ENCODE measurements at regions not wholly inside any gene's neighbourhood (a gene's known extent, or its start where the extent isn't known, plus 50 kb on each side); places are given as distances from the start of the nearest gene placed in this dataset.
"Not testable (repeated sequence)": the region's sequence is repeated elsewhere in the genome, so short reads cannot be mapped to it uniquely, and the experiment has no call there.

DNA sequence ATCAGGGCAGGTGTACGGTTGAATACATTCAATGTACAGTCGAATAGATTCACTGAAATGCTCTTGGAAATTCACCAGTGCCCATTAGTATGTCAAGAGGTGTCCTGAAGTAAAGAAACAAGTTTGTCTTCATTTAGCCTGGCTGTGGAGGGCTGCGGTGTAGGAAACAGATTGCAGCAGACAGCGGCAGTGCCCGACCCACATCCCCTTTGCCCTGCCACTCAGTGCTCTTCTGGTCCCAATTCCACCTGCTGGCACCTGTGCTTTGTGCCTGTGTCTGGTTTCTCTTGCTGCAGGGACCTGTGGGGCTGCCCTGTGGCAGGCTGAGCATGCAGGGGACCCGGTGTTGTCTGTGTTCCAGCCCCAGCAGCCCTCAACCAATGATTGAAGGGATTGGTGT is 183.7 kb downstream of the RPS24 start:
- H3K27me3 Mint-ChIP-seq = peaks cover 24% of the 10 kb centered on the region
- intact Hi-C loops (cut with micrococcal nuclease) = no loop called here
- H3K27ac Mint-ChIP-seq = no peak overlapping the region
- no peak overlapping the region for H3K4me3 Mint-ChIP-seq
- no peak for DNase-seq
- no peaks in the 10 kb centered on the region for H3K36me3 Mint-ChIP-seq (ENCODE audit: low read depth)
- H3K9me3 Mint-ChIP-seq = no peaks in the 10 kb centered on the region
- H3K4me1 Mint-ChIP-seq = no peaks in the 10 kb centered on the region

DNA sequence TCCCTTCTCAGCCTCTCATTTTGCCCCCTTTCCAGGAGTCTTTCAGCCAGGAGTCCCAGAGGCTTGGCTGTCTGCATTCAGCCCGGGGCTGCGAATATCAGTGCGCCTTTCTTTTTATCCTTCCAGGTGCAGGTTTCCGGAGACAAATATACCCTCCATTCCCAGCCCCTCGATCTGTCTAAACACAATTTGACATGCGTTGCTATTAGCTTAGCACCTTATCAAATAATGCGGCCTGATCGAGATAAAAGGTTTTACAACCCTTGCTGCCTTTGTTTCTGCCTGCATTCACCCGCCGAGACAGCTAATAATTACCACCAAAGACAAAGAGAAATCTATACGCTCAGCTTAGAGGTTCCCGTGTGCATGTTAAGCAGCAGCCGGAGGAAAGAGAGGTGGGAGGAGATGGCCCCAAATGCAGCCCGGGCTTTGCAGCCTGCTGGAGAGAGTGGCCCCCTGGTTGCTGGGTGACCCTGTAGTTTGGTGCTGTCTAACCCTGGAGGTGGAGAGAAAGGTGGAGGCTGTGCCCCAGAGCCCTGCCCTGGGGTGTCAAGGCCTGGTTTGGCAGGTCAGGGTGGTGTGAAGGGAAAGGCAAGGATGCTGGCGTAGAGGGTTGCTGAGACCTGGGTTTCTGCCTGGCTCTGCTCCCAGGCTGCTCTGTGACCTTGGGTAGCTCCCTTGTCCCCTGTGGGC is 185.3 kb downstream of the RPS24 start:
- no peak for DNase-seq
- no peaks in the 10 kb centered on the region for H3K4me1 Mint-ChIP-seq
- no peaks in the 10 kb centered on the region for H3K9me3 Mint-ChIP-seq
- H3K27ac Mint-ChIP-seq = no peak overlapping the region
- H3K36me3 Mint-ChIP-seq (ENCODE audit: low read depth) = no peaks in the 10 kb centered on the region
- no peak overlapping the region for H3K4me3 Mint-ChIP-seq
- intact Hi-C loops (cut with micrococcal nuclease) = no loop called here
- H3K27me3 Mint-ChIP-seq = peaks cover 24% of the 10 kb centered on the region

DNA sequence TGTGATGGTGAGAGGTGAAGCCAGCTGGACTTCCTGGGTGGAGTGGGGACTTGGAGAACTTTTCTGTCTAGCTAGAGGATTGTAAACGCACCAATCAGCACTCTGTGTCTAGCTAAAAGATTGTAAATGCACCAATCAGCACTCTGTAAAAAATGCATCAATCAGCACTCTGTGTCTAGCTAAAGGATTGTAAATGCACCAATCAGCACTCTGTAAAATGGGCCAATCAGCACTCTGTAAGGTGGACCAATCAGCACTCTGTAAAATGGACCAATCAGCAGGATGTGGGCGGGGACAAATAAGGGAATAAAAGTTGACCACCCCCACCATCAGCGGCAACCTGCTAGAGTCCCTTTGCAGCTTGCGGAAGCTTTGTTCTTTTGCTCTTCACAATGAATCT is 185.9 kb downstream of the RPS24 start:
- H3K4me3 Mint-ChIP-seq; H3K36me3 Mint-ChIP-seq (ENCODE audit: low read depth); H3K9me3 Mint-ChIP-seq; H3K27ac Mint-ChIP-seq; intact Hi-C loops (cut with micrococcal nuclease); H3K4me1 Mint-ChIP-seq; DNase-seq: not testable (repeated sequence)
- H3K27me3 Mint-ChIP-seq = peaks cover 24% of the 10 kb centered on the region

DNA sequence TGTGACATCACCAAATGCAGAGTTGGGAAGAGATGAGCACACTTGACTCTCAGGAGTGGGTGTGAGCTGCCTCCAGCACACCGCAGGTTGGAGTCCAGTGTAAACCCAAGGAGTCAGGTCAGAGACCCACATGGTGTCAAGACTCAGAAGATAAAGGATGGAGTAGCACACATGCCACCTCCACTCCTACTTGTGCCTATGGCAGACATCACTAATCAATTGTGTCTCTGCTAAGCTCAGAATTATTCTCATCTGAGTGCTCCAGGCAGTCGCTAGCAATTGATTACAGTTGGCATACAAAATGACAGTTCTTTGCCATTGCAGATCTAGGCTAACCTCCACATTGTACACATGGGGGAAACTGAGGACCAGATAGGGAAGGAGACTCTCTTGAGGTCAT is 187.1 kb downstream of the RPS24 start:
- peaks cover 19% of the 10 kb centered on the region for H3K27me3 Mint-ChIP-seq
- H3K9me3 Mint-ChIP-seq = no peaks in the 10 kb centered on the region
- no peaks in the 10 kb centered on the region for H3K4me1 Mint-ChIP-seq
- H3K4me3 Mint-ChIP-seq = no peak overlapping the region
- no peaks in the 10 kb centered on the region for H3K36me3 Mint-ChIP-seq (ENCODE audit: low read depth)
- no peak for DNase-seq
- intact Hi-C loops (cut with micrococcal nuclease) = no loop called here
- no peak overlapping the region for H3K27ac Mint-ChIP-seq

DNA sequence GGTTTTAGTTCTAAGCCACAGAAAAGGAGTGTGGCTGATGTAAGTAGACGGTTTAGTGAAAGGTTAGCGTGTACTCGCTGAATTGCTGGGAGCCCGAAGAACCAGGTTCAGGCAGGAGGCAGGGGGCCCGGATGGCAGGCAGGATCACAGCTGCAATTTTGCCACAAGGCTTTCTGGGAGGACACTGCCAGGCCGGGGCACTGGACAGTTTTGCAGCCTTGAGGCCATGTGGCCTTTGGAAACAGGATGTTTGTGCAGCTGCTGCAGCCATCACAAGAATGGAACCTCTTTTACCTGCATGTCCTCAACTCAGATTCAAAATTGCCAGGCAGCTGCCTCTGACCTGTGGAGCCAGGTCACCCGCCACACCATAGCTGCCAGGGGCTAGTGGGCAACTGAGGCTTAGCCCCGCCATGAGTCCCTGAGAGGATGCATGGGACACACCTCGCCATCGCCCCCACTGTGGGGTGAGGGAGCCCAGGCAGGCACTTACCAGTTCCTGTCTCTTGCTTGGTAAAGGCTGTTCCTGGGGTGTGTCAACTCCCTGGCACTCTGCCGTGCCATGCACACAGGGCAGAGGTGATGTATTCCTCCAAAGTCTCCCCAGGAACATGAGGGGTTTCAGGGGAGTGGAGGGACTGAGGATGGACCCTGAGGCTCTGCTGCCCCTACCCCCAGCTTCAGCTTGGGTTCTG is 188.6 kb downstream of the RPS24 start:
- DNase-seq = no peak
- Mint-ChIP-seq H3K4me3 (no peak overlapping the region), H3K27ac (no peak overlapping the region), H3K9me3 (no peaks in the 10 kb centered on the region), H3K36me3 (ENCODE audit: low read depth) (no peaks in the 10 kb centered on the region), H3K4me1 (no peaks in the 10 kb centered on the region), H3K27me3 (peaks cover 10% of the 10 kb centered on the region)
- intact Hi-C loops (cut with micrococcal nuclease) = no loop called here

DNA sequence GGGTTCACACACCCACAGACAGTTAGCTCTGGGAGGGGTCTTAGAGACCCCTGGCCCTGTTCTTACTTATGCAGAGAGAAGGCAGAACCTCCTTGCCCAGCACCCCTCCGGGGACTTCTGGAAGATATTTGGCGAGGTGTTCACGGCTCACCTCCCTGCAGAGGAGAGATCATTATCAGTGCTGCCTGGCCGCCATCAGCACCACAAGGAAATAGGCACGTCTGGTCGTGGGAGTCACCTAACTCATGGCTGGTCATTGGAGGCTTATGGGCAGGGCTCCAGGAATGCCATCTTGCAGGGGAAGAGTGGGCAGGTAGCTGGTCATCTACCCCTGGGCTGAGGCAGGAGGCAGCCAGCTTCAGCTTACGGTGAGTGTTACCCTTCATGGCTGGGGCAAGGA is 189.4 kb downstream of the RPS24 start:
- H3K27ac Mint-ChIP-seq = no peak overlapping the region
- no peak overlapping the region for H3K4me3 Mint-ChIP-seq
- H3K9me3 Mint-ChIP-seq = no peaks in the 10 kb centered on the region
- DNase-seq = no peak
- no peaks in the 10 kb centered on the region for H3K4me1 Mint-ChIP-seq
- no peaks in the 10 kb centered on the region for H3K36me3 Mint-ChIP-seq (ENCODE audit: low read depth)
- intact Hi-C loops (cut with micrococcal nuclease) = no loop called here
- peaks cover 3% of the 10 kb centered on the region for H3K27me3 Mint-ChIP-seq

DNA sequence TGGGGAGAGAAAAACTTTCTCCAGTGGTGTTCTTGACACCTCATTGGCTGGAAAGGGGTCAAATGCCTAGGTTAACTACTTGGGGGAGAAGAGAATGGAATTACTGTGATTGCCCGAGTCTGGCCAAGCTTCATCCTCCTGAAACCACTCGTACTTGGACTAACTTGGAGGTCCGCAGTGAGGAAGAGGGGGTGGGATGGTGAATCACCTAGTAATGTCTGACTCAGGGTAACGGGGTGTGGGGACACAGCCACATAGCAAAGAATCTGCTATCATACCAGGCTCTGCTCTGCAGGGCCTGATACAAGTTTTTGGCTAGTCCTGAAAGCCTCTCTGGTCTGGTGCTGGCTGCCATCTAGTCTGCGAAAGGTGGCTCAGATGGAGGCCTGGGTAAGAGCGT is 190.9 kb downstream of the RPS24 start:
- no peak overlapping the region for H3K27ac Mint-ChIP-seq
- intact Hi-C loops (cut with micrococcal nuclease) = no loop called here
- no peaks in the 10 kb centered on the region for H3K36me3 Mint-ChIP-seq (ENCODE audit: low read depth)
- H3K4me1 Mint-ChIP-seq = no peaks in the 10 kb centered on the region
- DNase-seq = no peak
- H3K27me3 Mint-ChIP-seq = no peaks in the 10 kb centered on the region
- H3K4me3 Mint-ChIP-seq = no peak overlapping the region
- H3K9me3 Mint-ChIP-seq = no peaks in the 10 kb centered on the region

DNA sequence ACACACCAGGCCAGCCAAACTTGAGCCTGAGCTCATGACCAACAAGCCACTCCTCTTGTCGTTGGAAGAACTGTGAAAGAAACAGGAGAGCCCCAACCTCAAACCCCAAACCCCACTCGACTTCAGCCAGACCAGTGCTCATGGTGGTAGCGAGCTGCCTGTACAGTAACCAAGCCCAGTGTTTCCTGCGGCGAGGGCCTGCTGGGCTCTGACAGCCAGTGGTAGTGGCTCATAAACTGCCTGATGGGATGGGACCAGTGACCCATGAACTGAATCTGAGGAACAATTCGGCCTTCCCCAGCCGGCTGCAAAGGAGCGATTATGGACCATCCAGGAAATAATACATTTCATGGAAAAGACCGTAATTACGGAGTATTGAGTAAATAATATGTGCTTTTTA is 191.9 kb downstream of the RPS24 start:
- H3K27me3 Mint-ChIP-seq = no peaks in the 10 kb centered on the region
- no peaks in the 10 kb centered on the region for H3K9me3 Mint-ChIP-seq
- no peaks in the 10 kb centered on the region for H3K36me3 Mint-ChIP-seq (ENCODE audit: low read depth)
- intact Hi-C loops (cut with micrococcal nuclease) = no loop called here
- H3K4me1 Mint-ChIP-seq = no peaks in the 10 kb centered on the region
- H3K27ac Mint-ChIP-seq = no peak overlapping the region
- no peak overlapping the region for H3K4me3 Mint-ChIP-seq
- DNase-seq = no peak

DNA sequence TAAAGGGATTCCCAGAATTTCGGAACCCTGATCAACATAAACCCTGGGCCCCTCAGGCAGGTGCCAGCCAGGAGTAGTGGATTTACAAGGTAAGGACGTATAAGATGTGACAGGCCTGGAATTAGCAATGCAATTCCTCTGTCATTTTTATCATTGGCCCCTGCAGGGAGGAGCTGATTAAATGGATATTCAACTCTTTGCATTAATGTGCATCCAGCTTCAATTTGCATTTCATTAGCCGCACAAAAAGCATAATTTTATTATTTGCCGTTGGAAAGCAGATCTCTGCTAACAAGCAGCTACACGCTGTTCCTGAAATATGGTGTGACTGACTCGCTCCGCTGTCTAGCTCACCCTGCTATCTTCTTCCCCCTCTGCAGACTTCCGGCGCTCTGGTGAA is 195.8 kb downstream of the RPS24 start:
- no peak overlapping the region for H3K4me3 Mint-ChIP-seq
- peaks cover 4% of the 10 kb centered on the region for H3K27me3 Mint-ChIP-seq
- no peaks in the 10 kb centered on the region for H3K9me3 Mint-ChIP-seq
- H3K27ac Mint-ChIP-seq = no peak overlapping the region
- no peaks in the 10 kb centered on the region for H3K36me3 Mint-ChIP-seq (ENCODE audit: low read depth)
- no peaks in the 10 kb centered on the region for H3K4me1 Mint-ChIP-seq
- no peak for DNase-seq
- intact Hi-C loops (cut with micrococcal nuclease) = no loop called here

DNA sequence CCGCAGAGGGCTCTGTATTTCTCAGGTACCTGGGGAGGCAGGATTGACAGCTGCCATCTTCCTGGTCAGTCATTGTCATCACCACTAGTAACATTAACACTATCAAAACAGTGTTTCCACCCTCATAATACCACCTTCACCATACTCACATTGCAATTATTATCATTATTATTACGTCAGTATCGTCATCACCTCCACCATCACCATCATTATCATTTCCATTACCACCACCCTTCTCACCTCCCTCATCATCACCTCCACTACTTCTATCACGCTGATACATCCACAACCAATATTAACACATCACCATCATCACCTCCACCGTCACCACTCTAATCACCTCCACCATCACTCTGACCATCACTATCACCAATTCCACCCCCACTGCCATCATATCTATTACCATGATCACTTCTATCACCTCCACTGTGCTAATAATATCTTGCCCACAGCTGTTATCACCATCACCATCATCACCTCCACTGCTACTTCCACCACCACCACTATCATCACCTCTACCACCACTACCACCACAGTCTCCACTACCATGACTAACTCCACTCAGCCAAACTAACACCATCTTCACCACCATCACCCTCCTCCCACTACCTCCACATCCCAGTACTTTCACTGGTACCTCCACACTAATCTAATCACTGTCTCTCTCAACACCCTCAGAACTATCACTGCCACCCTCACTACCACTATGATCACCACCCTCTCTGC is 196.4 kb downstream of the RPS24 start:
- Mint-ChIP-seq H3K36me3 (ENCODE audit: low read depth) (no peaks in the 10 kb centered on the region), H3K9me3 (no peaks in the 10 kb centered on the region), H3K27ac (no peak overlapping the region), H3K4me1 (no peaks in the 10 kb centered on the region), H3K4me3 (no peak overlapping the region), H3K27me3 (peaks cover 6% of the 10 kb centered on the region)
- intact Hi-C loops (cut with micrococcal nuclease) = no loop called here
- DNase-seq = no peak

DNA sequence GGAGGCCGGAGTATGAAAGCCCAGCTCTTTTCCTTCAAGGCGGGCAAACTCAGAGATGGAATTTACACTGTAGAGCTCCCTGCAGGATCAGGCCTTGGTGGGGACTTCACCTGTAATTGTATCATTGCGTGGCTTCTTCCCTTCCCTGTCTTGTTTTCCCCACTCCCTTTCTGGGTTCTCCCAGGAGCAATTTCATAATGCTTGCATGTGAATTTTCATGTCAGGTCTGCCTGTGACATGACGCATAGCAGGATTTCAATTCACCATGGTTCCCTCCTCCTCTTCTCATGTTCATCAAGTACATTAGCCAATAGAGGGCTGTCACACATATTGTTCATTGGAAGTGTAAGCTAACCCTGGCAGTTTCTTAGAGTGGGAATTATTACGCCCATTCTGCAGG is 197.7 kb downstream of the RPS24 start:
- H3K36me3 Mint-ChIP-seq (ENCODE audit: low read depth) = no peaks in the 10 kb centered on the region
- no peaks in the 10 kb centered on the region for H3K9me3 Mint-ChIP-seq
- H3K27ac Mint-ChIP-seq = no peak overlapping the region
- DNase-seq = no peak
- H3K27me3 Mint-ChIP-seq = peaks cover 9% of the 10 kb centered on the region
- intact Hi-C loops (cut with micrococcal nuclease) = no loop called here
- H3K4me1 Mint-ChIP-seq = no peaks in the 10 kb centered on the region
- H3K4me3 Mint-ChIP-seq = no peak overlapping the region

DNA sequence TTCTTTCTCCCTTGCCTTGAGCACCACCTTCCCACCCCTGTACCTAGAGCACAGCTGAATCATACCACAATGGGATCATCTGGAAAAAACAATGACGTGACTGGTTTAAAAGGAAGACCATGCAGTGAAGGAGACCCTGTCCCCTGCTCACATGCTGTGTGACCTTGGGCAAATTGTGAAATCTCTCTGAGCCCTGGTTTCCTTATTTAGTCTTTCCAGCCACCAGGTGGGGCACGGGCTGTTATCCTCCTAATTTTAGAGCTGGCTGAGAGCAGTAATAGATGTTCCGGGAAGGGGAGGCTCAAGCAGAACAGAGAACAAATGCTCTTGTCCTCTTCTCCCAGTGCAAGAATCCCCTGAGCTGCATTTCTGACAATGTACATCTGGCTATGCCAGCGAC is 198.3 kb downstream of the RPS24 start:
- DNase-seq = no peak
- H3K27me3 Mint-ChIP-seq = peaks cover 9% of the 10 kb centered on the region
- no peak overlapping the region for H3K27ac Mint-ChIP-seq
- H3K4me3 Mint-ChIP-seq = no peak overlapping the region
- H3K4me1 Mint-ChIP-seq = no peaks in the 10 kb centered on the region
- H3K9me3 Mint-ChIP-seq = no peaks in the 10 kb centered on the region
- H3K36me3 Mint-ChIP-seq (ENCODE audit: low read depth) = no peaks in the 10 kb centered on the region
- intact Hi-C loops (cut with micrococcal nuclease) = no loop called here

DNA sequence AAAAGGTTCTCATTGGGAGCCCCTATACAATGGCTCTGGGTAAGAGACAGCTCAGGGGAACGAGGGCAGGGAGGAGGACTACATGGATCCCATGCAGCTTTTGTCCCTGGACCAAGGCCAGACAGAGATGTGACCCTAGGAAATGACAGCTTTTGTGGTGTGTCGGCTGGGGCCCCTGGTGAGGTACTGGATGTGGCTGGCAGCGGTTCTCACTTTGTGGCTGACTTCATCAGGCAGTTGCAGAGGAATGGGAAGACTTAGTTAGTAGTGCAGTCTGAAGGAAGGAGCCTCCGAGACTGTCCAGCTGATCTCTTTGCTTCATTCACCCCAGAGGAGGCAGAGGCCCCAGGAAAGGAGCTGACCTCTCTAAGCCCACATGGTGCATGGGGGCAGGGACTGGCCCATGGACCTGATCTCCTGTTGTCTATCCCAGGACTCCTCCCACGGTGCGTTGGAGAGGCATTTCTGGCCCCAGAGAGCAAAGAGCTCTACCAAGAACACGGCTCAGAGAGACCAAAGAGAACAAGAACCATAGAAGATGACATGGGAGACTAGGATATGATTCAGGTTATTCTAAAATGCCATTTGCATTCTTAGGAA is 202.9 kb downstream of the RPS24 start:
- H3K4me3 Mint-ChIP-seq = no peak overlapping the region
- H3K9me3 Mint-ChIP-seq = no peaks in the 10 kb centered on the region
- H3K27ac Mint-ChIP-seq = no peak overlapping the region
- peaks cover 9% of the 10 kb centered on the region for H3K27me3 Mint-ChIP-seq
- no peak for DNase-seq
- H3K36me3 Mint-ChIP-seq (ENCODE audit: low read depth) = no peaks in the 10 kb centered on the region
- intact Hi-C loops (cut with micrococcal nuclease) = no loop called here
- no peaks in the 10 kb centered on the region for H3K4me1 Mint-ChIP-seq

DNA sequence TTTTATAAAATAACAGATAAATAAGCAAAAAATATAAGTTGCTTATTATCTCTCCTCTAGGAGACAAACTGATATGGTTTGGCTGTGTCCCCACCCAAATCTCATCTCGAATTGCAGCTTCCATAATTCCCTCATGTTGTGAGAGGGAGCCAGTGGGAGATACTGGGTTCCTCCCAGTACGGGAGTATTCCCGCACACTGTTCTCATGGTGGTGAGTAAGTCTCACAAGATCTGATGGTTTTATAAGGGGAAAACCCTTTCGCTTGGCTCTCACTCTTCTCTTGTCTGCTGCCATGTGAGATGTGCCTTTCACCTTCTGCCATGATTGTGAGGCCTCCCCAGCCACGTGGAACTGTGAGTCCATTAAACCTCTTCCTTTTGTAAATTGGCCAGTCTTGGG is 204.3 kb downstream of the RPS24 start:
- H3K4me1 Mint-ChIP-seq; H3K36me3 Mint-ChIP-seq (ENCODE audit: low read depth); H3K27ac Mint-ChIP-seq; intact Hi-C loops (cut with micrococcal nuclease); DNase-seq; H3K4me3 Mint-ChIP-seq; H3K9me3 Mint-ChIP-seq: not testable (repeated sequence)
- peaks cover 11% of the 10 kb centered on the region for H3K27me3 Mint-ChIP-seq

All from activated CD4-positive, alpha-beta T cell treated with anti-CD3 and anti-CD28 coated beads, Interleukin-2, amount 10 ng/mL, durations not matched to agents 24 days and 14 days (primary cell).